Stomach (tissue), 8 donors: ENCODE measurements at regions not wholly inside any gene's neighbourhood (a gene's known extent, or its start where the extent isn't known, plus 50 kb on each side); places are given as distances from the start of the nearest gene placed in this dataset.

ENCODE experiments used
- DNase-seq, 2 donors: peaks; one replicate each; pipeline versions ENCODE4 v3.0.0 to v3.0.0-alpha.2; 2013 to 2019
- H3K27ac ChIP-seq, 5 donors: fragments of 200-600 bp in 4 of 5; sonication (generic) in 4 of 5; one replicate each; pipeline ENCODE4 v1.5.1; 2013 to 2019; ENCODE audit warnings: mild to moderate bottlenecking in 1 of 5, moderate library complexity in 1 of 5
- H3K27me3 ChIP-seq, 3 donors: fragments of 200-600 bp; sonication (generic); one replicate each; pipeline ENCODE4 v1.5.1; 2017 to 2019; ENCODE audit warnings: mixed run types in 1 of 3
- H3K36me3 ChIP-seq, 4 donors: fragments of 200-600 bp; sonication (generic); 1 replicate in 3 of 4; 2 replicates in 1 of 4; pipeline ENCODE4 v1.5.1; 2016 to 2019
- H3K4me1 ChIP-seq, 4 donors: fragments of 200-600 bp; sonication (generic); one replicate each; pipeline ENCODE4 v1.5.1; 2016 to 2019
- H3K4me3 ChIP-seq, 4 donors: fragments of 200-600 bp; sonication (generic) in 3 of 4; one replicate each; pipeline ENCODE4 v1.5.1; 2016 to 2019; ENCODE audit warnings: mild to moderate bottlenecking in 1 of 4
- H3K9me3 ChIP-seq, 4 donors: fragments of 200-600 bp; sonication (generic); one replicate each; pipeline ENCODE4 v1.5.1; 2016 to 2019
- CTCF ChIP-seq, 7 experiments: fragments of 450-650 bp in 4 of 7; fragments of 200-600 bp in 3 of 7; sonication (generic) in 3 of 7; IDR thresholded peaks; one replicate each; pipeline ENCODE4 v1.5.1; 2016 to 2019; ENCODE audit warnings: antibody characterized with exemption in 7 of 7, control low read depth in 2 of 7, mild to moderate bottlenecking in 1 of 7
- EP300 ChIP-seq: sonication (generic); formaldehyde crosslinking; IDR thresholded peaks from one replicate; pipeline ENCODE4 v1.6.1; 2017; ENCODE audit warnings: antibody characterized with exemption
- POLR2A ChIP-seq, 4 donors: fragments of 450-650 bp; IDR thresholded peaks; one replicate each; pipeline ENCODE4 v1.6.1; 2016; ENCODE audit warnings: antibody characterized with exemption in 4 of 4, control low read depth in 2 of 4, mild to moderate bottlenecking in 1 of 4, moderate library complexity in 1 of 4
- POLR2AphosphoS5 ChIP-seq, 3 donors: sonication (generic); formaldehyde crosslinking; IDR thresholded peaks; one replicate each; pipeline ENCODE4 v1.6.1; 2016; ENCODE audit warnings: antibody characterized with exemption in 3 of 3
- WGBS, 5 donors: extraction: QIAGEN DNeasy Blood & Tissue Kit in 3 of 5; methylation state at CpG; one replicate each; pipeline versions ENCODE4 v1.1.5 to v1.1.7; 2013 to 2018; 5-methylcytosine and 5-hydroxymethylcytosine counted together
- intact Hi-C: fragments of 100-400 bp; cut with DNase I; formaldehyde crosslinking; loops from one replicate; pipeline ENCODE4 v1.15.1; 2023; ENCODE audit warnings: low total_unique reads
- donor health status: healthy with polysubstance abuse.
- donor health status: Bipolar disorder and iron deficiency.
- donor health status: healthy.

DNA sequence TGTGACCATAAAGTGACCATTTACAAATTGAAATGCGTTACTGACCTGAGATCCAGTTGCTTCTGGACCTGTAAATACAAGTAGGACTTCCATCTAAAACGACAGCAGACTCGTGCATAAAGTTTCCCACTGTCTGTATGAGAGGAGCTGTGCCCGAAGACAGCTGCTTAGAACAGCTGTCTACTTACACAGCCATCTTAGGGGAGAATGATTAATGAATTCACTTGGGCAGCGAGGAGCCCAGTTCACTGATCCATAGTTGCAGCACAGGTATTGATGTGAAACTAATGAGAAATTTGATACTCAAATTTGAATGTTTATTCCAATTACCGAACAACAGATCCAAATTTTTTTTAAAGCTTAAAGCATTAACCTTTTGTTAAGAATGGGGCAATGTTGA is 748.1 kb downstream of the NR2F2 start:
- no peak for DNase-seq
- Histone ChIP-seq H3K4me1 (no peaks in the 10 kb centered on the region), H3K36me3 (no peaks in the 10 kb centered on the region), H3K27ac (no peak overlapping the region), H3K4me3 (no peak overlapping the region), H3K27me3 (no peaks in the 10 kb centered on the region), H3K9me3 (peaks cover 0 to 8% (median 4%) of the 10 kb centered on the region in 4 donors)
- intact Hi-C loops, result no loop called here
- TF ChIP-seq EP300, result no peak
- TF ChIP-seq POLR2AphosphoS5 (IDR thresholded peaks at IDR 0.05), result no peak
- TF ChIP-seq CTCF (IDR thresholded peaks at IDR 0.05), result no peak
- no peak for TF ChIP-seq POLR2A (IDR thresholded peaks at IDR 0.05)
- WGBS, 5 donors, result 41 to 65% (median 60%) methylated on average over 6 of the region's 6 CpGs

DNA sequence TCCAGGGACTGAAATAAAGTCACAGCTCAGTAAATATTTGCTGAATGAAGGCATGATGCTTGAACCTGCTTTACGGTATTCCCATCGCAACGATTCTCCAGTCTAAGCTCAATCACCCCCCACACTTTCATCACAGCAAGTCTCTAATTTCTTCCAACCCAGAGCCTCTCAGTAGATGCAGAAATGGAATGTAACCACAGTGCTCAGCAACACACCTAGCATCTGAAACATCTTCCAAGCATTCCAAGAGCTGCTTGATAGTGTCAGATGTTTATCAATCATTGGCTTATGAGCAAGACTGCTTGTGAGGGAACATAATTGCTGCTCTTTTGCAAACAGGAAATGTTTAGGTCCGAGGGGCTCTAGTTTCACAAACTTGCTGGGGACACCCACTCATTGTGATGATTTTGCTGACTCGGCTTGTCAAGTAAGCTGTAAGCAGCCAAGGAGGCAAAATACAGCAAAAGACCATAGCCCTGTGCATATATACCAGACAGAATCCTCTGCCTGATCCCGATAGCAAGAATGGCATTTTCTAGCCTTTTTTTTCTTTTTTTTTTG is 751.2 kb downstream of the NR2F2 start:
- DNase-seq, result no peak
- no peak for TF ChIP-seq EP300
- no peak for TF ChIP-seq POLR2AphosphoS5 (IDR thresholded peaks at IDR 0.05)
- no peak for TF ChIP-seq POLR2A (IDR thresholded peaks at IDR 0.05)
- TF ChIP-seq CTCF (IDR thresholded peaks at IDR 0.05), result no peak
- Histone ChIP-seq H3K36me3 (no peaks in the 10 kb centered on the region), H3K27ac (no peak overlapping the region), H3K4me3 (no peak overlapping the region), H3K9me3 (no peaks in the 10 kb centered on the region), H3K27me3 (peaks cover 0 to 8% (median 0%) of the 10 kb centered on the region in 3 donors), H3K4me1 (peaks cover 0 to 16% (median 0%) of the 10 kb centered on the region in 4 donors)
- WGBS, 5 donors, result 72 to 78% (median 75%) methylated on average over 6 of the region's 6 CpGs
- intact Hi-C loops, result no loop called here

DNA sequence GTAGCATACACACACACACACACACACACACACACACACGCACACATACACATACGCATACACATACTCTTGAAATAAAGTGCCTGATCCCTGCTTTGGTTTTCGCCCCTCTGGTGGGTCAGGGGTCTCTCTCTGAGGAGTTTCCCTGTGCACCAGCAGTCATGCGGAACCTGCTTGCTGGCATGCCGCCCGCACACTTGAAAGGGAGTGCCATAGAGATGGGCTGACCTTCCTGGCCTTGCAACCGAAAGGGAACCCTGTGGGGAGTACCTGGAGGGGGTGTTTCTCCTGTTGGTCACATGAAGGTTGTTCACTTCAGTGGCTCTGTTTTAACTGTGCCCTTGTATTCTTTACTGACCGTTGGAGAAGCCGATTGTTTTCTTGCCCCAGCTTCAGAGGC is 752.3 kb downstream of the NR2F2 start:
- no peak overlapping the region for H3K4me3 ChIP-seq
- intact Hi-C loops, result no loop called here
- peaks cover 0 to 16% (median 0%) of the 10 kb centered on the region in 4 donors for H3K4me1 ChIP-seq
- 80 to 84% (median 83%) methylated on average over 9 of the region's 9 CpGs for WGBS, 5 donors
- no peak for TF ChIP-seq CTCF (IDR thresholded peaks at IDR 0.05)
- H3K9me3 ChIP-seq, result no peaks in the 10 kb centered on the region
- H3K27ac ChIP-seq, result no peak overlapping the region
- peaks cover 0 to 8% (median 0%) of the 10 kb centered on the region in 3 donors for H3K27me3 ChIP-seq
- no peaks in the 10 kb centered on the region for H3K36me3 ChIP-seq
- no peak for DNase-seq

- H3K36me3 ChIP-seq, result no peaks in the 10 kb centered on the region
- peaks cover 0 to 16% (median 0%) of the 10 kb centered on the region in 4 donors for H3K4me1 ChIP-seq
- WGBS, 5 donors, result 43 to 65% (median 63%) methylated on average over 2 of the region's 2 CpGs
- intact Hi-C loops, result no loop called here
- H3K4me3 ChIP-seq, result no peak overlapping the region
- TF ChIP-seq POLR2AphosphoS5 (IDR thresholded peaks at IDR 0.05) (no peak), POLR2A (IDR thresholded peaks at IDR 0.05) (no peak), EP300 (no peak), CTCF (IDR thresholded peaks at IDR 0.05) (no peak)
- DNase-seq, result no peak
- peaks cover 0 to 8% (median 0%) of the 10 kb centered on the region in 3 donors for H3K27me3 ChIP-seq
- no peak overlapping the region for H3K27ac ChIP-seq
- H3K9me3 ChIP-seq, result no peaks in the 10 kb centered on the region
Observed at GRCh38 chr15:97084650-97085049, 754.1 kb downstream of the NR2F2 start.
